Testis (tissue), 2 donors: ENCODE measurements at regions not wholly inside any gene's neighbourhood (a gene's known extent, or its start where the extent isn't known, plus 50 kb on each side); places are given as distances from the start of the nearest gene placed in this dataset.

Experiments
- DNase-seq: peaks from one replicate; pipeline ENCODE4 v3.0.0-alpha.2; 2019
- H3K27ac ChIP-seq, 2 donors: fragments of 200-600 bp; sonication (generic); one replicate each; pipeline ENCODE4 v1.5.1; 2019
- H3K27me3 ChIP-seq: fragments of 200-600 bp; sonication (generic); one replicate; pipeline ENCODE4 v1.5.1; 2019
- H3K36me3 ChIP-seq: fragments of 200-600 bp; sonication (generic); one replicate; pipeline ENCODE4 v1.5.1; 2017; ENCODE audit warnings: low read depth; ENCODE audit errors: missing control alignments
- H3K4me1 ChIP-seq: fragments of 200-600 bp; sonication (generic); one replicate; pipeline ENCODE4 v1.5.1; 2019
- H3K4me3 ChIP-seq, 2 donors: fragments of 200-600 bp; sonication (generic); one replicate each; pipeline ENCODE4 v1.5.1; 2017 to 2019
- H3K9me3 ChIP-seq: fragments of 200-600 bp; sonication (generic); one replicate; pipeline ENCODE4 v1.5.1; 2017
- CTCF ChIP-seq, 3 experiments: fragments of 450-650 bp in 2 of 3; fragments of 200-600 bp in 1 of 3; sonication (generic) in 1 of 3; IDR thresholded peaks; one replicate each; pipeline ENCODE4 v1.5.1; 2016 to 2019; ENCODE audit warnings: antibody characterized with exemption in 3 of 3, mild to moderate bottlenecking in 2 of 3, moderate library complexity in 1 of 3
- POLR2A ChIP-seq: fragments of 450-650 bp; IDR thresholded peaks from one replicate; pipeline ENCODE4 v1.6.1; 2017; ENCODE audit warnings: antibody characterized with exemption, mild to moderate bottlenecking, moderate library complexity
- WGBS, 2 donors: methylation state at CpG; one replicate each; pipeline ENCODE4 v1.1.5; 2018; 5-methylcytosine and 5-hydroxymethylcytosine counted together
- intact Hi-C: fragments of 100-400 bp; cut with DNase I; formaldehyde crosslinking; loops from one replicate; pipeline ENCODE4 v1.15.1; 2023; ENCODE audit warnings: low total_unique reads

GRCh38 chr10:57460540-57460939 lies 807.2 kb downstream of the IPMK start:
- intact Hi-C loops: no loop called here
- H3K4me3 ChIP-seq: no peak overlapping the region

GRCh38 chr10:57457972-57458512 lies 809.7 kb downstream of the IPMK start:
- Histone ChIP-seq H3K27me3 (no peaks in the 10 kb centered on the region), H3K4me3 (no peak overlapping the region), H3K36me3 (no peaks in the 10 kb centered on the region), H3K27ac (no peak overlapping the region), H3K9me3 (no peaks in the 10 kb centered on the region), H3K4me1 (no peaks in the 10 kb centered on the region)
- intact Hi-C loops: no loop called here
- TF ChIP-seq CTCF (IDR thresholded peaks at IDR 0.05) (no peak), POLR2A (no peak)
- 75 to 81% methylated on average over 3 of the region's 3 CpGs for WGBS, 2 donors
- DNase-seq: no peak

More at GRCh38 chr10:57460540-57460939, 807.2 kb downstream of the IPMK start:
- WGBS, 2 donors: 59 to 90% methylated on average over 1 of the region's 1 CpG
- DNase-seq: no peak
- Histone ChIP-seq H3K9me3 (no peaks in the 10 kb centered on the region), H3K27ac (no peak overlapping the region), H3K36me3 (no peaks in the 10 kb centered on the region), H3K27me3 (no peaks in the 10 kb centered on the region), H3K4me1 (no peaks in the 10 kb centered on the region)
- no peak for TF ChIP-seq POLR2A
- TF ChIP-seq CTCF (IDR thresholded peaks at IDR 0.05): no peak

GRCh38 chr10:57430376-57430775 lies 837.3 kb downstream of the IPMK start:
- H3K27me3 ChIP-seq: no peaks in the 10 kb centered on the region
- no peak overlapping the region for H3K27ac ChIP-seq
- no peaks in the 10 kb centered on the region for H3K9me3 ChIP-seq
- H3K4me1 ChIP-seq: no peaks in the 10 kb centered on the region
- intact Hi-C loops: no loop called here
- no peaks in the 10 kb centered on the region for H3K36me3 ChIP-seq
- no peak for DNase-seq
- no peak overlapping the region for H3K4me3 ChIP-seq
- TF ChIP-seq CTCF (IDR thresholded peaks at IDR 0.05) (no peak), POLR2A (no peak)
- 77 to 82% methylated on average over 2 of the region's 2 CpGs for WGBS, 2 donors

GRCh38 chr10:57420881-57421280 lies 846.8 kb downstream of the IPMK start:
- TF ChIP-seq CTCF (IDR thresholded peaks at IDR 0.05) (no peak), POLR2A (no peak)
- H3K4me3 ChIP-seq: no peak overlapping the region

GRCh38 chr10:57418476-57418875 lies 849.2 kb downstream of the IPMK start:
- Histone ChIP-seq H3K4me3 (no peak overlapping the region), H3K27me3 (no peaks in the 10 kb centered on the region), H3K4me1 (no peaks in the 10 kb centered on the region), H3K9me3 (no peaks in the 10 kb centered on the region), H3K36me3 (no peaks in the 10 kb centered on the region), H3K27ac (no peak overlapping the region)
- no peak for DNase-seq
- WGBS, 2 donors: 88 to 92% methylated on average over 6 of the region's 6 CpGs
- TF ChIP-seq POLR2A (no peak), CTCF (IDR thresholded peaks at IDR 0.05) (no peak)
- intact Hi-C loops: no loop called here

More at GRCh38 chr10:57420881-57421280, 846.8 kb downstream of the IPMK start:
- WGBS, 2 donors: 73 to 75% methylated on average over 2 of the region's 2 CpGs
- H3K9me3 ChIP-seq: no peaks in the 10 kb centered on the region
- no peak for DNase-seq
- no peaks in the 10 kb centered on the region for H3K4me1 ChIP-seq
- H3K27ac ChIP-seq: no peak overlapping the region
- intact Hi-C loops: no loop called here
- no peaks in the 10 kb centered on the region for H3K36me3 ChIP-seq
- no peaks in the 10 kb centered on the region for H3K27me3 ChIP-seq
